OCI-M2 (cell line): ENCODE measurements at regions not wholly inside any gene's neighbourhood (a gene's known extent, or its start where the extent isn't known, plus 50 kb on each side); places are given as distances from the start of the nearest gene placed in this dataset.
"Not testable (repeated sequence)": the region's sequence is repeated elsewhere in the genome, so short reads cannot be mapped to it uniquely, and the experiment has no call there.

Source experiments
- DNase-seq: peaks from one replicate; lab custom pipeline; 2025; ENCODE audit not compliant: unreplicated experiment; lab: John Stamatoyannopoulos, UW

- no peak for DNase-seq
These were observed 357.7 kb downstream of the CD83 start for GRCh38 chr6:14475306-14475705.

- DNase-seq, result peak; percentile 34
These were observed 359.4 kb downstream of the CD83 start for GRCh38 chr6:14476793-14477531.

GRCh38 chr6:14477559-14477958, 360.0 kb downstream of the CD83 start:
- DNase-seq, result no peak

GRCh38 chr6:14478381-14479225, 361.0 kb downstream of the CD83 start:
- no peak for DNase-seq

- not testable (repeated sequence) for DNase-seq
These were observed 364.4 kb downstream of the CD83 start for GRCh38 chr6:14481946-14482345.

- DNase-seq, result no peak
These were observed 370.1 kb downstream of the CD83 start for GRCh38 chr6:14487625-14488024.

- DNase-seq, result no peak
These were observed 370.6 kb downstream of the CD83 start for GRCh38 chr6:14488180-14488579.

GRCh38 chr6:14489445-14489844, 371.9 kb downstream of the CD83 start:
- no peak for DNase-seq

- DNase-seq, result no peak
These were observed 381.2 kb downstream of the CD83 start for GRCh38 chr6:14498748-14499147.

- no peak for DNase-seq
These were observed 381.7 kb downstream of the CD83 start for GRCh38 chr6:14499309-14499708.

- DNase-seq, result no peak
These were observed 382.3 kb downstream of the CD83 start for GRCh38 chr6:14499841-14500240.

- DNase-seq, result no peak
These were observed 383.2 kb downstream of the CD83 start for GRCh38 chr6:14500809-14501208.

- DNase-seq, result no peak
These were observed 383.7 kb downstream of the CD83 start for GRCh38 chr6:14501240-14501639.

GRCh38 chr6:14501914-14502313, 384.3 kb downstream of the CD83 start:
- DNase-seq, result no peak

GRCh38 chr6:14502551-14502950, 385.0 kb downstream of the CD83 start:
- no peak for DNase-seq

- no peak for DNase-seq
These were observed 387.8 kb downstream of the CD83 start for GRCh38 chr6:14505401-14505800.

- no peak for DNase-seq
These were observed 389.2 kb downstream of the CD83 start for GRCh38 chr6:14506656-14507246.

GRCh38 chr6:14509120-14509519, 391.5 kb downstream of the CD83 start:
- DNase-seq, result no peak

- no peak for DNase-seq
These were observed 392.5 kb downstream of the CD83 start for GRCh38 chr6:14510038-14510437.

- no peak for DNase-seq
These were observed 393.6 kb downstream of the CD83 start for GRCh38 chr6:14511061-14511586.

GRCh38 chr6:14512246-14512645, 394.7 kb downstream of the CD83 start:
- DNase-seq, result no peak
